GM10266 (cell line): ENCODE measurements at regions not wholly inside any gene's neighbourhood (a gene's known extent, or its start where the extent isn't known, plus 50 kb on each side); places are given as distances from the start of the nearest gene placed in this dataset.
"Not testable (repeated sequence)": the region's sequence is repeated elsewhere in the genome, so short reads cannot be mapped to it uniquely, and the experiment has no call there.

Source experiments
- DNase-seq: peaks from one replicate; pipeline ENCODE4 v3.0.0; 2012; ENCODE audit errors: extremely low spot score
- CTCF ChIP-seq: IDR thresholded peaks from 2 replicates; pipeline ENCODE4 v1.5.1; 2012; ENCODE audit warnings: mild to moderate bottlenecking, low read depth; ENCODE audit not compliant: control insufficient read depth, insufficient read depth; ENCODE audit errors: missing control alignments

GRCh38 chr16:47979616-47980182, 176.1 kb downstream of the ABCC12 start:
- no peak for DNase-seq
- no peak for TF ChIP-seq CTCF

- DNase-seq, result no peak
Observed at GRCh38 chr16:47979164-47979520, 176.7 kb downstream of the ABCC12 start.

DNA sequence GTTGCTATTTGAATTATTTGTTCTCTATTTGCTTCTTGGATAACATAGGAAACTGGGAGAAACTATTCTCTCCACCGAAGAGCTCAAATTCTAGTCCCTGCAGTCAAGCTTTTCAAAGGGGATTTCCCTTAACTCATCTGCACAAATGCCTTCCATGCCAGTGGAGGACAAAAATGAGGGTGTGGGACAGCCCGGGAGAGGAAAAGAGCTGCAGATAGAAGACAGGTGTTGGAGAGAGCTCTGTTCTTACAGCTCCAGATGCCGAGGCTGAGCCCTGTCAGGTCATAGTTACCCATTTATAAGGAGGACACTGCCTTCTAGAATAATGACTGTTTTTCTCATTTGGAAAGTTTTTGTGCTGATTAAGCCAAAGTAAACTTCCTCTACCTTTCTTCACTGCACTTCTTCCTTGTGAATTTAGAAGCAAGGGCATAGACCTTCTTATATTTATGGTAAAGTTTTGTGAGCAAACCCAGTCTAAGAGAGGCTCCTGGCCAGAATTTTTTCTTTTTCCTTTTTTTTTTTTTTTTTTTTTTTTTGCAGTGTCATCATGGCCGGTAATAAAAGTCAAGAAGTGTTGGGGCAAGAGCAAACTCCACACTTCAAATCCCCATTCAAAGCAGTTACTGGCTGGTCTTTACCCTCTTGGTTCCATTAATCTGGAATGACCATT, 177.2 kb downstream of the ABCC12 start:
- TF ChIP-seq CTCF, result no peak
- DNase-seq, result no peak

More at GRCh38 chr16:47979164-47979520, 176.7 kb downstream of the ABCC12 start:
- TF ChIP-seq CTCF, result no peak

DNA sequence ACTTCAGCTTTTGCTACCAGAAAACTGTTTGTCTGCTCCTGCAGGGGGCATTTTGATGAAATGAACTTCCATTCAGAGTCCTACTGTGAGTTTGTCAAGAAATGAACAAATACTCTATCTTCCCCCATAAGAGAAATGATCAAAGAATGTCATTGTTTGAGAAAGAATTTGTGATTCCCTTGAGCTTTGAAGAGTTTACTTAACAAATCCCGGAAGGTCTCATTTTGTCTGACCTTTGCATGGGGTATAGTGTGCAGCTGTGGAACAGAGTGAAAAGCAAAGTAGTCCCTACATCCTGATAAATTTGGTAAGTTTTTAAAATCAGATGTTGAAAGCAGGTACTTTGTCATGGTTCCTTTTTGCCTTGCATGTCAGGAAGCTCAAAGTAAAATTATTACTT, 178.0 kb downstream of the ABCC12 start:
- no peak for DNase-seq
- TF ChIP-seq CTCF, result no peak

DNA sequence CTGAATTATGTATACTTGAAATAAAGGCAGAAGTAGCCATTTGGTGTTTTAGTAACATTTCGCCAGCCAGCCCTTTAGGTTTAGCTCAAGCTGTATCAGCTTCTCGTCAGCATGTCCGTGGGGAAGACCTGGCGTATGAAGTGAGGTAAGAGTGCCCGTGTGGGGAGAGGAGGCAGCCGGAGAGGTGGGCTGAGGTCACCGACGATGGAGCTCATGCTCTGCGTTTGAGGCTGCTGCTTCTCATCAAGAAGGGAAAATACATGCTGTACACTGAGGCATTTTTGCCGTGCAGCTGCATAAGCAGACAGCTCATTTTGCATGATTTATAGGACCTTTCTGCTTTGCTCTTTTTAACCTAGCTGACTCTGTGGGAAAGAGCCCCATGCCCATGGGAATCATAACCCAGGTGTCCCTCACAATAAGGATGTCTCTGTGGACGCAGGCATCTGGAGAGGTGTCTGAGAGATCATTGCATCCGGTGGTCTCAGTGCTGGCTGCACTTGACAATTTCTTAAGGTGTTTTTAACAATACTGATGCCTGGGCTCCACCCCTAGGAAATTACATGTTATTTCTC, 179.1 kb downstream of the ABCC12 start:
- no peak for TF ChIP-seq CTCF
- DNase-seq, result no peak

GRCh38 chr16:47974971-47975370, 180.8 kb downstream of the ABCC12 start:
- DNase-seq, result not testable (repeated sequence)

GRCh38 chr16:47973552-47973951, 182.2 kb downstream of the ABCC12 start:
- no peak for DNase-seq
- no peak for TF ChIP-seq CTCF
